ENCODE measurements at regions not wholly inside any gene's neighbourhood (a gene's known extent, or its start where the extent isn't known, plus 50 kb on each side); places are given as distances from the start of the nearest gene placed in this dataset.

DNA sequence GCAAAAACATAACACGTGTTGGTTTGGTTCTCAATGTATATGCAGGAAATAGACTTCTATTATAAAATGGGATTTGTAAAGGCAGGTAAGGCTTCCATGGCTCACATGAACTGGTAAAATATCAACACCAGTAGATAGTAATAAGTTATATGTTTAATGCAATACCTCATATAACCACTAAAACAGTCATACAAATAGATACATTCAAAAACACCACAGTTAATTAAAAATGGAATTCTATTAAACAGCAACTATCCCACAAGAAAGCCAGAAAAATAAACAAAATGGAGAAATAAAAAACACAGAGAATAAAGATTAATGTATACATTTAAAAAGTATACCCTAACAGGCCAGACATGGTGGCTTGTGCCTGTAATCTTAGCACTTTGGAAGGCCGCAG is 243.8 kb upstream of the LRATD1 start:
- TF ChIP-seq, protein P1, sequence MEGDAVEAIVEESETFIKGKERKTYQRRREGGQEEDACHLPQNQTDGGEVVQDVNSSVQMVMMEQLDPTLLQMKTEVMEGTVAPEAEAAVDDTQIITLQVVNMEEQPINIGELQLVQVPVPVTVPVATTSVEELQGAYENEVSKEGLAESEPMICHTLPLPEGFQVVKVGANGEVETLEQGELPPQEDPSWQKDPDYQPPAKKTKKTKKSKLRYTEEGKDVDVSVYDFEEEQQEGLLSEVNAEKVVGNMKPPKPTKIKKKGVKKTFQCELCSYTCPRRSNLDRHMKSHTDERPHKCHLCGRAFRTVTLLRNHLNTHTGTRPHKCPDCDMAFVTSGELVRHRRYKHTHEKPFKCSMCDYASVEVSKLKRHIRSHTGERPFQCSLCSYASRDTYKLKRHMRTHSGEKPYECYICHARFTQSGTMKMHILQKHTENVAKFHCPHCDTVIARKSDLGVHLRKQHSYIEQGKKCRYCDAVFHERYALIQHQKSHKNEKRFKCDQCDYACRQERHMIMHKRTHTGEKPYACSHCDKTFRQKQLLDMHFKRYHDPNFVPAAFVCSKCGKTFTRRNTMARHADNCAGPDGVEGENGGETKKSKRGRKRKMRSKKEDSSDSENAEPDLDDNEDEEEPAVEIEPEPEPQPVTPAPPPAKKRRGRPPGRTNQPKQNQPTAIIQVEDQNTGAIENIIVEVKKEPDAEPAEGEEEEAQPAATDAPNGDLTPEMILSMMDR (IDR thresholded peaks at IDR 0.05), result no peak
- TF ChIP-seq EZH2 (IDR thresholded peaks at IDR 0.05; ENCODE audit: borderline replicate concordance, insufficient read depth, low read depth, low read length, poor library complexity, severe bottlenecking), result no peak

All from B cell (primary cell).